OCI-LY7 (cell line): ENCODE measurements at regions not wholly inside any gene's neighbourhood (a gene's known extent, or its start where the extent isn't known, plus 50 kb on each side); places are given as distances from the start of the nearest gene placed in this dataset.

Experiments
- CTCF ChIP-seq: fragments of 200-600 bp; sonication (generic); conservative IDR thresholded peaks from 2 replicates; pipeline ENCODE4 v1.5.1; 2014; ENCODE audit warnings: mild to moderate bottlenecking, antibody characterized with exemption, low read length, moderate library complexity, mixed read lengths
- EZH2phosphoT487 ChIP-seq: fragments of 200-600 bp; sonication (generic); IDR thresholded peaks from 2 replicates; pipeline ENCODE4 v1.6.1; 2018; ENCODE audit warnings: low read depth, borderline replicate concordance, mild to moderate bottlenecking, mixed run types, antibody characterized with exemption, low read length, moderate library complexity, mixed read lengths

DNA sequence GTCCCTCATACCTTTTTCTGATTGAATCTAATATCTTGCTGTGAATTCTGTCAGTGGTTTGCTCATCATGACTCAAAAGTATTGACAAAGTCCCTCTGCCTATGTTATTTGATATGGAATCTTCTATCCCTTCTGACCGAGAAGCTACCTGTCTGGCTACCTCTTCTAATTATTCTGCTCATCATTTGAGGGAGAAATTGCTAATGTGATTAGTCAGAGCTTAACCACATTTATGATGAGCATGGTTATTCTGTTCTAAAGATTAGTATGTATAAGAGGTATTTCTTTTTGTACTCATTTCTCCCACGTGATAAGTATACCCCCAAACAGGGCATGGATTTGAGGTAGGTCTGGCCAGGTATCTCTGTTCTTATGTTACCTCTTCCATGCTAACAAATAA lies 428.4 kb upstream of the KCNMB2 start:
- TF ChIP-seq CTCF = no peak
- TF ChIP-seq EZH2phosphoT487 = no peak
